Thoracic aorta (tissue), 2 donors: ENCODE measurements at regions not wholly inside any gene's neighbourhood (a gene's known extent, or its start where the extent isn't known, plus 50 kb on each side); places are given as distances from the start of the nearest gene placed in this dataset.
A peak's percentile ranks its signal among the peaks of the same experiment; 100 is the strongest.

Experiments used
- ATAC-seq: fragments of 150-250 bp; one replicate; pipeline ENCODE4 v1.8.0; 2017; ENCODE audit warnings: low read depth; ENCODE audit not compliant: insufficient number of reproducible peaks, low FRiP score
- DNase-seq: peaks from one replicate; pipeline ENCODE4 v3.0.0-alpha.2; 2020; ENCODE audit warnings: low spot score
- H3K27ac ChIP-seq, 2 donors: fragments of 200-600 bp; sonication (generic); 1 replicate in 1 of 2; 2 replicates in 1 of 2; pipeline ENCODE4 v1.5.1; 2016; ENCODE audit warnings: mild to moderate bottlenecking in 2 of 2, moderate library complexity in 2 of 2
- H3K27me3 ChIP-seq: fragments of 200-600 bp; sonication (generic); replicated peaks from 2 replicates; pipeline ENCODE4 v1.6.0; 2016; ENCODE audit warnings: mild to moderate bottlenecking; ENCODE audit not compliant: insufficient read depth
- H3K36me3 ChIP-seq: fragments of 200-600 bp; sonication (generic); one replicate; pipeline ENCODE4 v1.5.1; 2016
- H3K4me1 ChIP-seq, 2 donors: fragments of 200-600 bp; sonication (generic); 1 replicate in 1 of 2; 2 replicates in 1 of 2; pipeline versions ENCODE4 v1.5.1 to v1.6.0; 2016; ENCODE audit warnings: low read depth in 2 of 2, mild to moderate bottlenecking in 1 of 2; ENCODE audit not compliant: control insufficient read depth in 1 of 2
- H3K4me3 ChIP-seq: fragments of 200-600 bp; sonication (generic); 2 replicates; pipeline ENCODE4 v1.5.1; 2016; ENCODE audit warnings: mild to moderate bottlenecking
- H3K9me3 ChIP-seq: fragments of 200-600 bp; sonication (generic); 2 replicates; pipeline ENCODE4 v1.5.1; 2016
- TF ChIP-seq, protein P1 (sequence below): fragments of 200-600 bp; sonication (generic); IDR thresholded peaks from one replicate; pipeline ENCODE4 v1.5.1; 2019; ENCODE audit warnings: antibody characterized with exemption

DNA sequence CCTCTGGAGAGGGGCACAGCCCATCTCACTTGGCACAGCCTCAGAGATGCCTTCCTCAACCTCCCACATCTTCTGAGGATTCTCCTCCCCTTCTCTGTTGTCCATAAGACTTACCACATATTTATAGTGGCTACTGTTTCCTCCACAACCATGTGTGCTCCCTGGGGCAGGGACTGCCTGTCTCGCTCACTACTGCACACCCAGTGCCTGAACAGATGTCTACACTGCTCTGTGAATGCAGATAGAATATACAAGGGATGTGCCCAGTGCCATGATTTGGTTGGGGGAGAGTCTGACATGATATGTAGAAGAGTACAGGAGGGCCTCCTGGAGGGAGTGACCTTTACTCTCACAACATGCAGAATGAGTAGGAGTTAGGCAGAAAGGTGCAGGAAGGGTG, 67.3 kb upstream of the ANO1 start:
- Histone ChIP-seq H3K4me1 (peaks cover 0 to 12% of the 10 kb centered on the region in 2 donors), H3K36me3 (no peaks in the 10 kb centered on the region), H3K27me3 (no peaks in the 10 kb centered on the region), H3K4me3 (no peak overlapping the region), H3K27ac (no peak overlapping the region), H3K9me3 (no peaks in the 10 kb centered on the region)
- DNase-seq: no peak
- TF ChIP-seq, protein P1, sequence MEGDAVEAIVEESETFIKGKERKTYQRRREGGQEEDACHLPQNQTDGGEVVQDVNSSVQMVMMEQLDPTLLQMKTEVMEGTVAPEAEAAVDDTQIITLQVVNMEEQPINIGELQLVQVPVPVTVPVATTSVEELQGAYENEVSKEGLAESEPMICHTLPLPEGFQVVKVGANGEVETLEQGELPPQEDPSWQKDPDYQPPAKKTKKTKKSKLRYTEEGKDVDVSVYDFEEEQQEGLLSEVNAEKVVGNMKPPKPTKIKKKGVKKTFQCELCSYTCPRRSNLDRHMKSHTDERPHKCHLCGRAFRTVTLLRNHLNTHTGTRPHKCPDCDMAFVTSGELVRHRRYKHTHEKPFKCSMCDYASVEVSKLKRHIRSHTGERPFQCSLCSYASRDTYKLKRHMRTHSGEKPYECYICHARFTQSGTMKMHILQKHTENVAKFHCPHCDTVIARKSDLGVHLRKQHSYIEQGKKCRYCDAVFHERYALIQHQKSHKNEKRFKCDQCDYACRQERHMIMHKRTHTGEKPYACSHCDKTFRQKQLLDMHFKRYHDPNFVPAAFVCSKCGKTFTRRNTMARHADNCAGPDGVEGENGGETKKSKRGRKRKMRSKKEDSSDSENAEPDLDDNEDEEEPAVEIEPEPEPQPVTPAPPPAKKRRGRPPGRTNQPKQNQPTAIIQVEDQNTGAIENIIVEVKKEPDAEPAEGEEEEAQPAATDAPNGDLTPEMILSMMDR: no peak
- no peak for ATAC-seq

DNA sequence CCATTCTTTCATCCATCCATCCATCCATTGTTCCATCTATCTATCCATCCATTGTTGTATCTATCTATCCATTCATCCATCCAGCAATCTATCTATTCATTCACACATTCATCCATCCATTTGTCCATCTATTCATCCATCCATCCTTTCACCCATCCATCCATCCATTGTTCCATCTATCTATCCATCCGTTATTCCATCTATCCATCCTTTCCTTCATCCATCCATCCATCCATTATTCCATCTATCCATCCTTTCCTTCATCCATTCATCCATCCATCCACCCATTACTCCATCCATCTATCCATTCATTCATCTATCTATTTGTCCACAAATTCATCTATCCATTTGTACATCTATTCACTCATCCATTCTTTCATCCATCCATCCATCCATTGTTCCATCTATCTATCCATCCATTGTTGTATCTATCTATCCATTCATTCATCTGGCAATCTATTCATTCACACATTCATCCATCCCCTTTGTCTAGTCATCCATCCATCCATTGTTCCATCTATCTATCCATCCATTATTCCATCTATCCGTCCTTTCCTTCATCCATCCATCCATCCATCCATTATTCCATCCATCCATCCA, 65.9 kb upstream of the ANO1 start:
- TF ChIP-seq, protein P1: no peak
- Histone ChIP-seq H3K4me1 (peaks cover 5 to 20% of the 10 kb centered on the region in 2 donors), H3K9me3 (no peaks in the 10 kb centered on the region), H3K27me3 (no peaks in the 10 kb centered on the region), H3K4me3 (no peak overlapping the region), H3K27ac (no peak overlapping the region), H3K36me3 (no peaks in the 10 kb centered on the region)
- DNase-seq (no peak), ATAC-seq (no peak)

DNA sequence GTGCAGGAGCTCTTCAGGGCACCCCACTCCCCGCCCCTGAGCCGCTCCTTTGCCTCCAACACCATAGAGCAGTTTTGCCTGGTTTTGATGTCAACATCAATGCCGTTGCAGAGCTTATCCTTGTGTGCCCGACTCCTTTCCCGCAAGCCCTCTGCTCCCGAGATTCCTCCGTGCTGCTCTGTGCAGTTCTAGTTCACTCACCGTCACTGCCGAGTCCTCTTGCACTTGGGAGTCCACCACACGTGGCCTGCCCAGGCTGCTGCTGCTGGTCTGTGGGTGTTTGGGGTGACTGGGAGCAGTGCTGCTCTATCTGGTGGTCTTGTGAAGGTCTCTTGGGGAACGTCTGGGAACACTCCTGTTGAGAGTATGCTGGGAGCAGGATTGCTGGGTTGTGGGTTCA, 63.8 kb upstream of the ANO1 start:
- Histone ChIP-seq H3K4me1 (peaks cover 5 to 40% of the 10 kb centered on the region in 2 donors), H3K4me3 (no peak overlapping the region), H3K9me3 (no peaks in the 10 kb centered on the region), H3K27me3 (no peaks in the 10 kb centered on the region), H3K36me3 (no peaks in the 10 kb centered on the region), H3K27ac (no peak overlapping the region)
- TF ChIP-seq, protein P1: no peak
- DNase-seq (no peak), ATAC-seq (no peak)

DNA sequence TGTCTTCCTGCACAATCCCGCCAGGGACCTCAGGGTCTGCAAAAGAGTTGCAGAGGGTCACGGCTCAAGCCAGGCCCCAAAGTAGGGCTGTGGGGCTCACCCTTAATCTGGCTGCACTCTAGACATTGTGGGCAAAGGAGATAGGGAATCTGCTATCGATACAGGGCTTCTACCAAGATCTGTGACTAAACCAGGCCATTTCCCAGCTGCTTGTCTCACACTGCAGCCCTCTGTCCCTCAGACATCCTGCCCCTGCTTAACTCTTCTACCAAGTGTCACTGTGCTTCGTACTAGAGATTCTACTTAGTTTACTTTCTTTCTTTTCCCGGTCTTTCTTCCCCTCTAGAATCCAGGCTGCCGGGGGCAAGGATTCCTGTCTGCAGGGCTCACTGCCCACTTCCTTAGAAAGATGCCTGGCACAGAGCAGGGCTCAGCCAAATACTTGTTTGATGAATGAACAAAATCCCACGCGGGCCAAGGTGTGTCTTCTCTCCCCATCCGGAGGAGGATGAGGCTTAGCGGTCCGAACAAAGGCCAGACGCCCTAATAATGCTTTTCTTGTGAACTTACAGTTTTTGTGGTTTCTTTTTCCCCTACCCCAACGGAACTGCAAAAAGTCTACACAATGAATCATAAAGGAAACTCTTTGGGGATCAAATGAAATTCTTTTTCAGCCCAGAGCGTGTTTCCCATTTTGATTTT, 61.3 kb upstream of the ANO1 start:
- Histone ChIP-seq H3K4me3 (peak overlapping the region; percentile 36), H3K27me3 (no peaks in the 10 kb centered on the region), H3K36me3 (no peaks in the 10 kb centered on the region), H3K4me1 (peaks cover 5 to 52% of the 10 kb centered on the region in 2 donors), H3K9me3 (no peaks in the 10 kb centered on the region), H3K27ac (peak overlapping the region; percentile 70 to 75)
- no peak for DNase-seq
- TF ChIP-seq, protein P1: no peak
- ATAC-seq: no peak

DNA sequence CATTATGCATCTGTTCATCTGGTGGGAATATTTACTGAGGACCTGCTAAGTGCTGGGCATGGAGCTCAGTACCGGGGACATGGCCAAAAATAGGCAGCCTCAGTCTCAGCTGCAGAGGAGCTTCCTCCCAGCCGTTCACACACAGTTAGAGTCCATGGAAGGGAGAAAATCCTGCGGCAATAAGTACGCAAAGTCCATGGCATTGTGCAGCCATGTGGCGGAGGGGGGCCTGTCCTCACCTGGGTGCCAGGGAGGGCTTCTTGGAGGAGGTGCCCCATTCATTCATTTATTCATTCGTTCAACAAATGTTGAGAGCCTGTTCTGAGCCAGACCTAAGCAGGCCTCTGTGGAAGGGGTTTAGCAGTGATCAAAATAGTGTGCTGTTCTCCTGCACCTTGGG, 59.3 kb upstream of the ANO1 start:
- no peak for DNase-seq
- no peak overlapping the region for H3K27ac ChIP-seq
- ATAC-seq: no peak

More for the DNA sequence above, 59.3 kb upstream of the ANO1 start:
- TF ChIP-seq, protein P1: no peak
- no peak overlapping the region for H3K4me3 ChIP-seq
- no peaks in the 10 kb centered on the region for H3K27me3 ChIP-seq
- H3K4me1 ChIP-seq: peaks cover 5 to 52% of the 10 kb centered on the region in 2 donors
- H3K36me3 ChIP-seq: no peaks in the 10 kb centered on the region
- no peaks in the 10 kb centered on the region for H3K9me3 ChIP-seq
